ENCODE measurements at regions not wholly inside any gene's neighbourhood (a gene's known extent, or its start where the extent isn't known, plus 50 kb on each side); places are given as distances from the start of the nearest gene placed in this dataset.

GRCh38 chr6:49269190-49269589, 193.9 kb downstream of the MMUT start:
- TF ChIP-seq, protein P1, sequence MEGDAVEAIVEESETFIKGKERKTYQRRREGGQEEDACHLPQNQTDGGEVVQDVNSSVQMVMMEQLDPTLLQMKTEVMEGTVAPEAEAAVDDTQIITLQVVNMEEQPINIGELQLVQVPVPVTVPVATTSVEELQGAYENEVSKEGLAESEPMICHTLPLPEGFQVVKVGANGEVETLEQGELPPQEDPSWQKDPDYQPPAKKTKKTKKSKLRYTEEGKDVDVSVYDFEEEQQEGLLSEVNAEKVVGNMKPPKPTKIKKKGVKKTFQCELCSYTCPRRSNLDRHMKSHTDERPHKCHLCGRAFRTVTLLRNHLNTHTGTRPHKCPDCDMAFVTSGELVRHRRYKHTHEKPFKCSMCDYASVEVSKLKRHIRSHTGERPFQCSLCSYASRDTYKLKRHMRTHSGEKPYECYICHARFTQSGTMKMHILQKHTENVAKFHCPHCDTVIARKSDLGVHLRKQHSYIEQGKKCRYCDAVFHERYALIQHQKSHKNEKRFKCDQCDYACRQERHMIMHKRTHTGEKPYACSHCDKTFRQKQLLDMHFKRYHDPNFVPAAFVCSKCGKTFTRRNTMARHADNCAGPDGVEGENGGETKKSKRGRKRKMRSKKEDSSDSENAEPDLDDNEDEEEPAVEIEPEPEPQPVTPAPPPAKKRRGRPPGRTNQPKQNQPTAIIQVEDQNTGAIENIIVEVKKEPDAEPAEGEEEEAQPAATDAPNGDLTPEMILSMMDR (IDR thresholded peaks at IDR 0.05): no peak
- no peak for TF ChIP-seq POLR2A (IDR thresholded peaks at IDR 0.05)
